ENCODE measurements at regions not wholly inside any gene's neighbourhood (a gene's known extent, or its start where the extent isn't known, plus 50 kb on each side); places are given as distances from the start of the nearest gene placed in this dataset.

- TF ChIP-seq POLR2A (IDR thresholded peaks at IDR 0.05; ENCODE audit: low read length): no peak
- no peak for TF ChIP-seq GATA1 (IDR thresholded peaks at IDR 0.05; ENCODE audit: low read depth, low read length)
Observed at GRCh38 chr2:156812496-156812895, 376.3 kb downstream of the GPD2 start.

All from erythroblast (primary cell).